PC-9 (cell line): ENCODE measurements at regions not wholly inside any gene's neighbourhood (a gene's known extent, or its start where the extent isn't known, plus 50 kb on each side); places are given as distances from the start of the nearest gene placed in this dataset.

Source experiments
- CTCF ChIP-seq: fragments of 200-600 bp; sonication (generic); conservative IDR thresholded peaks from 2 replicates; pipeline ENCODE4 v1.6.1; 2017; ENCODE audit warnings: mixed run types, antibody characterized with exemption, mild to moderate bottlenecking, moderate library complexity
- EZH2 ChIP-seq: fragments of 200-600 bp; sonication (generic); IDR thresholded peaks from 2 replicates; pipeline ENCODE4 v1.8.0; 2017; ENCODE audit warnings: antibody characterized with exemption, low read depth

GRCh38 chr14:82113007-82113406 is 579.4 kb upstream of the SEL1L start:
- TF ChIP-seq EZH2, result no peak
- TF ChIP-seq CTCF, result no peak
